Peyer's patch (tissue), 4 donors: ENCODE measurements at regions not wholly inside any gene's neighbourhood (a gene's known extent, or its start where the extent isn't known, plus 50 kb on each side); places are given as distances from the start of the nearest gene placed in this dataset.

Experiments
- CTCF ChIP-seq, 6 experiments: fragments of 450-650 bp in 4 of 6; fragments of 200-600 bp in 2 of 6; sonication (generic) in 1 of 6; IDR thresholded peaks; one replicate each; pipeline ENCODE4 v1.5.1; 2017 to 2019; ENCODE audit warnings: antibody characterized with exemption in 6 of 6, mild to moderate bottlenecking in 3 of 6, moderate library complexity in 1 of 6
- POLR2A ChIP-seq, 2 donors: fragments of 450-650 bp; IDR thresholded peaks; one replicate each; pipeline ENCODE4 v1.5.1; 2017; ENCODE audit warnings: antibody characterized with exemption in 2 of 2, mild to moderate bottlenecking in 2 of 2, moderate library complexity in 2 of 2

- TF ChIP-seq POLR2A (IDR thresholded peaks at IDR 0.05) (no peak), CTCF (IDR thresholded peaks at IDR 0.05) (no peak)
Observed at GRCh38 chr12:72876092-72876491, 603.9 kb downstream of the TRHDE start.
